Kidney (tissue), 13 donors: ENCODE measurements at regions not wholly inside any gene's neighbourhood (a gene's known extent, or its start where the extent isn't known, plus 50 kb on each side); places are given as distances from the start of the nearest gene placed in this dataset.

ENCODE experiments used
- DNase-seq, 5 donors: peaks; one replicate each; pipeline ENCODE4 v3.0.0-alpha.2; 2013 to 2020
- FAIRE-seq: peaks from 2 replicates; lab custom pipeline; 2012; peaks lifted over from hg19 to GRCh38; lab: Jason Lieb, UNC
- H3K27ac ChIP-seq, 2 donors: one replicate each; pipeline ENCODE4 v1.7.0; 2013; ENCODE audit warnings: low read depth in 2 of 2, low read length in 2 of 2, inconsistent platforms in 1 of 2
- H3K27me3 ChIP-seq: one replicate; pipeline ENCODE4 v1.7.1; 2013; ENCODE audit warnings: low read length, inconsistent platforms; ENCODE audit not compliant: control insufficient read depth, insufficient read depth
- H3K36me3 ChIP-seq, 3 donors: one replicate each; pipeline versions ENCODE4 v1.7.0 to v1.7.1; 2013; ENCODE audit warnings: low read length in 3 of 3, control low read depth in 1 of 3, inconsistent platforms in 1 of 3; ENCODE audit not compliant: insufficient read depth in 3 of 3, control insufficient read depth in 2 of 3
- H3K4me1 ChIP-seq, 3 donors: one replicate each; pipeline versions ENCODE4 v1.7.0 to v1.7.1; 2013; ENCODE audit warnings: low read length in 3 of 3, inconsistent platforms in 1 of 3, low read depth in 1 of 3; ENCODE audit not compliant: control insufficient read depth in 2 of 3, insufficient read depth in 2 of 3
- H3K4me3 ChIP-seq, 3 donors: one replicate each; pipeline versions ENCODE4 v1.7.0 to v1.8.1; 2013; ENCODE audit warnings: low read length in 3 of 3, control low read depth in 1 of 3, inconsistent platforms in 1 of 3
- H3K9ac ChIP-seq, 3 donors: one replicate each; pipeline versions ENCODE4 v1.7.0 to v1.7.1; 2013; ENCODE audit warnings: low read length in 3 of 3, control low read depth in 1 of 3, inconsistent platforms in 1 of 3
- H3K9me3 ChIP-seq, 3 donors: one replicate each; pipeline versions ENCODE4 v1.7.0 to v1.7.1; 2013; ENCODE audit warnings: low read length in 3 of 3, control low read depth in 1 of 3, inconsistent platforms in 1 of 3; ENCODE audit not compliant: control insufficient read depth in 2 of 3, insufficient read depth in 1 of 3
- CTCF ChIP-seq: IDR thresholded peaks from 3 replicates; pipeline ENCODE4 v1.5.1; 2012; ENCODE audit warnings: mild to moderate bottlenecking, moderate library complexity, borderline replicate concordance; ENCODE audit not compliant: insufficient read depth; ENCODE audit errors: extremely low read depth
- intact Hi-C: fragments of 100-400 bp; cut with DNase I; formaldehyde crosslinking; loops from one replicate; pipeline ENCODE4 v1.11.1; 2022
- donor health status: control.
- donor health status: control.
- donor health status: control.
- donor health status: control.
- donor health status: control.
- donor health status: DM: yes; HTN: yes; CAD: no.
- donor health status: Normal renal cell carcinoma (clear cell type).

GRCh38 chr14:28612414-28612813 lies 154.2 kb upstream of the FOXG1 start:
- DNase-seq (no peak), FAIRE-seq (no peak)
- no peaks in the 10 kb centered on the region for H3K27me3 ChIP-seq

GRCh38 chr14:28613532-28613931 lies 153.1 kb upstream of the FOXG1 start:
- no peaks in the 10 kb centered on the region for H3K36me3 ChIP-seq
- TF ChIP-seq CTCF: no peak
- no peak for DNase-seq
- no peak overlapping the region for H3K9ac ChIP-seq
- intact Hi-C loops: no loop called here
- no peaks in the 10 kb centered on the region for H3K4me1 ChIP-seq
- H3K27ac ChIP-seq: no peak overlapping the region
- H3K4me3 ChIP-seq: no peak overlapping the region
- H3K27me3 ChIP-seq: no peaks in the 10 kb centered on the region
- no peaks in the 10 kb centered on the region for H3K9me3 ChIP-seq
- no peak for FAIRE-seq

More at GRCh38 chr14:28612414-28612813, 154.2 kb upstream of the FOXG1 start:
- intact Hi-C loops: no loop called here
- no peak overlapping the region for H3K27ac ChIP-seq
- no peaks in the 10 kb centered on the region for H3K36me3 ChIP-seq
- no peaks in the 10 kb centered on the region for H3K4me1 ChIP-seq
- no peaks in the 10 kb centered on the region for H3K9me3 ChIP-seq
- no peak overlapping the region for H3K9ac ChIP-seq
- no peak overlapping the region for H3K4me3 ChIP-seq
- TF ChIP-seq CTCF: no peak

GRCh38 chr14:28626780-28627179 lies 139.8 kb upstream of the FOXG1 start:
- Histone ChIP-seq H3K27me3 (no peaks in the 10 kb centered on the region), H3K4me3 (no peak overlapping the region), H3K9me3 (peaks cover 0 to 5% (median 0%) of the 10 kb centered on the region in 3 donors), H3K36me3 (no peaks in the 10 kb centered on the region), H3K4me1 (no peaks in the 10 kb centered on the region), H3K9ac (no peak overlapping the region), H3K27ac (no peak overlapping the region)
- DNase-seq (no peak), FAIRE-seq (no peak)
- intact Hi-C loops: no loop called here
- TF ChIP-seq CTCF: no peak
